ENCODE measurements at regions not wholly inside any gene's neighbourhood (a gene's known extent, or its start where the extent isn't known, plus 50 kb on each side); places are given as distances from the start of the nearest gene placed in this dataset.

GRCh38 chr15:36330598-36330997 is 248.8 kb upstream of the CDIN1 start:
- DNase-seq (no peak), FAIRE-seq (no peak), ATAC-seq (no peak)
- intact Hi-C loops (cut with DNase I) = no loop called here
- no peak overlapping the region for H3K4me3 ChIP-seq
- H3K4me1 ChIP-seq = no peaks in the 10 kb centered on the region
- no peaks in the 10 kb centered on the region for H3K27me3 ChIP-seq
- no peaks in the 10 kb centered on the region for H3K9me3 ChIP-seq
- 80 to 94% methylated on average over 3 of the region's 3 CpGs for WGBS, 2 donors
- TF ChIP-seq, protein P1, sequence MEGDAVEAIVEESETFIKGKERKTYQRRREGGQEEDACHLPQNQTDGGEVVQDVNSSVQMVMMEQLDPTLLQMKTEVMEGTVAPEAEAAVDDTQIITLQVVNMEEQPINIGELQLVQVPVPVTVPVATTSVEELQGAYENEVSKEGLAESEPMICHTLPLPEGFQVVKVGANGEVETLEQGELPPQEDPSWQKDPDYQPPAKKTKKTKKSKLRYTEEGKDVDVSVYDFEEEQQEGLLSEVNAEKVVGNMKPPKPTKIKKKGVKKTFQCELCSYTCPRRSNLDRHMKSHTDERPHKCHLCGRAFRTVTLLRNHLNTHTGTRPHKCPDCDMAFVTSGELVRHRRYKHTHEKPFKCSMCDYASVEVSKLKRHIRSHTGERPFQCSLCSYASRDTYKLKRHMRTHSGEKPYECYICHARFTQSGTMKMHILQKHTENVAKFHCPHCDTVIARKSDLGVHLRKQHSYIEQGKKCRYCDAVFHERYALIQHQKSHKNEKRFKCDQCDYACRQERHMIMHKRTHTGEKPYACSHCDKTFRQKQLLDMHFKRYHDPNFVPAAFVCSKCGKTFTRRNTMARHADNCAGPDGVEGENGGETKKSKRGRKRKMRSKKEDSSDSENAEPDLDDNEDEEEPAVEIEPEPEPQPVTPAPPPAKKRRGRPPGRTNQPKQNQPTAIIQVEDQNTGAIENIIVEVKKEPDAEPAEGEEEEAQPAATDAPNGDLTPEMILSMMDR (IDR thresholded peaks at IDR 0.05) = no peak
- H3K36me3 ChIP-seq = no peaks in the 10 kb centered on the region
- no peak overlapping the region for H3K27ac ChIP-seq

GRCh38 chr15:36331531-36332275 is 247.7 kb upstream of the CDIN1 start:
- Histone ChIP-seq H3K27me3 (no peaks in the 10 kb centered on the region), H3K27ac (no peak overlapping the region), H3K4me3 (no peak overlapping the region), H3K4me1 (no peaks in the 10 kb centered on the region), H3K9me3 (no peaks in the 10 kb centered on the region), H3K36me3 (no peaks in the 10 kb centered on the region)
- ATAC-seq = no peak
- no peak for DNase-seq
- TF ChIP-seq, protein P1 (IDR thresholded peaks at IDR 0.05) = no peak
- WGBS, 2 donors = 75 to 79% methylated on average over 6 of the region's 6 CpGs
- no peak for FAIRE-seq
- intact Hi-C loops (cut with DNase I) = no loop called here

DNA sequence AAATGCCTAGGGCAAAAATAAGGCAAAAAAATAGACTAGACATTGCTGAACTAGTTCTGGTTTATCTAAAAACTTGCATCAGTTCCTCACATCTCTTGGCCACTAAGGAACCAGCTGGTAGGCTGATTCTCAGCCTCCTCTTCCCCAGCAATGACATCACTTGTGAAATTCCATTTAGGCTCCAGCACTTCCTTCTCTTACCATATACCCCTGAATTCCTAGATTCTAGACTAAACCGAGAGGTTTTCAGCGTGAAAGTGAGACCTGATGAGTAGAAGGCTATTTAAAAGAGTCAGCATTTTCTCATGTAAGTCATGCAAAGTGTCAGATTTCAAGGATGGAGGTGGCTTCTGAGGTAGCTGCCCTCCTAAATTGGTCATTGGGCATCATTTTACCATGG is 247.1 kb upstream of the CDIN1 start:
- FAIRE-seq = no peak
- intact Hi-C loops (cut with DNase I) = no loop called here

DNA sequence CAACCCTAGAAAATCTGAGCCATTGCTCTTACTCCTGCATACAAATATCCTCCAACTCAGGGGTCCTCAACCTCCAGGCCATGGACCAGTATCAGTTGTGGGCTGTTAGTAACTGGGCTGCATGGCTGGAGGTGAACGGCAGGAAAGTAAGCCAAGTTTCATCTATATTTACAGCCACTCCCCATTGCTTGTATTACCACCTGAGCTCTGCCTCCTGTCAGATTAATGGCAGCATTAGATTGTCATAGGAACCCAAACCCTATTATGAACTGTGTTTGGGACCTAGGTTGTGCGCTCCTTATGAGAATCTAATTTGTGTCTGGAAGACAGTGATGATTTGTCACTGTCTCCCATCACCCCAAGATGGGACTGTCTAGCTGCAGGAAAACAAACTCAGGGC is 246.5 kb upstream of the CDIN1 start:
- 89 to 98% methylated on average over 2 of the region's 2 CpGs for WGBS, 2 donors
- Histone ChIP-seq H3K4me1 (no peaks in the 10 kb centered on the region), H3K36me3 (no peaks in the 10 kb centered on the region), H3K9me3 (no peaks in the 10 kb centered on the region), H3K27ac (no peak overlapping the region), H3K27me3 (no peaks in the 10 kb centered on the region), H3K4me3 (no peak overlapping the region)
- DNase-seq = no peak
- TF ChIP-seq, protein P1 (IDR thresholded peaks at IDR 0.05) = no peak
- FAIRE-seq = no peak
- intact Hi-C loops (cut with DNase I) = no loop called here
- no peak for ATAC-seq

More for the DNA sequence above, 247.1 kb upstream of the CDIN1 start:
- H3K36me3 ChIP-seq = no peaks in the 10 kb centered on the region
- no peak for DNase-seq
- ATAC-seq = no peak
- TF ChIP-seq, protein P1 (IDR thresholded peaks at IDR 0.05) = no peak
- no peak overlapping the region for H3K4me3 ChIP-seq
- 54 to 93% methylated on average over 2 of the region's 2 CpGs for WGBS, 2 donors
- H3K4me1 ChIP-seq = no peaks in the 10 kb centered on the region
- H3K27ac ChIP-seq = no peak overlapping the region
- H3K9me3 ChIP-seq = no peaks in the 10 kb centered on the region
- H3K27me3 ChIP-seq = no peaks in the 10 kb centered on the region

- intact Hi-C loops (cut with DNase I) = no loop called here
- Histone ChIP-seq H3K4me1 (no peaks in the 10 kb centered on the region), H3K36me3 (no peaks in the 10 kb centered on the region), H3K27ac (no peak overlapping the region), H3K27me3 (no peaks in the 10 kb centered on the region), H3K4me3 (no peak overlapping the region), H3K9me3 (no peaks in the 10 kb centered on the region)
- 40 to 46% methylated on average over 3 of the region's 3 CpGs for WGBS, 2 donors
- no peak for FAIRE-seq
- TF ChIP-seq, protein P1 (IDR thresholded peaks at IDR 0.05) = no peak
- no peak for ATAC-seq
- DNase-seq = no peak
Observed at GRCh38 chr15:36334059-36334458, 245.4 kb upstream of the CDIN1 start.

Measured in pancreas (tissue), 10 donors.